AG04450 (cell line): ENCODE measurements at regions not wholly inside any gene's neighbourhood (a gene's known extent, or its start where the extent isn't known, plus 50 kb on each side); places are given as distances from the start of the nearest gene placed in this dataset.

Experiments used
- CTCF ChIA-PET: fragments of 300-600, 350-600 bp; formaldehyde crosslinking; extraction: SDS; loops from one replicate; lab custom pipeline; 2022; ENCODE audit warnings: antibody characterized with exemption, inconsistent platforms; lab: Charles Lee
- POLR2A ChIA-PET: fragments of 350-600 bp; formaldehyde crosslinking; extraction: SDS; loops from one replicate; lab custom pipeline; 2021; ENCODE audit warnings: antibody characterized with exemption, inconsistent platforms; lab: Yijun Ruan, JAX
- DNase-seq: peaks from one replicate; pipeline ENCODE4 v3.0.0-alpha.2; 2011; ENCODE audit warnings: low read depth, low spot score
- H3K27ac ChIP-seq: one replicate; pipeline ENCODE4 v1.5.1; 2012; ENCODE audit warnings: low read depth, low read length, control low read depth
- H3K27me3 ChIP-seq: one replicate; pipeline ENCODE4 v1.6.0; 2012; ENCODE audit warnings: low read length; ENCODE audit not compliant: control insufficient read depth, insufficient read depth
- H3K4me3 ChIP-seq: 2 replicates; pipeline ENCODE4 v1.5.1; 2011; ENCODE audit warnings: mild to moderate bottlenecking, low read depth, low read length, control low read depth
- H3K9me3 ChIP-seq: 2 replicates; pipeline ENCODE4 v1.5.1; 2012; ENCODE audit warnings: low read length; ENCODE audit not compliant: control insufficient read depth, insufficient read depth
- TF ChIP-seq, protein P1 (sequence below): IDR thresholded peaks from 2 replicates; pipeline ENCODE4 v1.5.1; 2011; ENCODE audit warnings: low read depth, low read length, control low read depth, inconsistent platforms

DNA sequence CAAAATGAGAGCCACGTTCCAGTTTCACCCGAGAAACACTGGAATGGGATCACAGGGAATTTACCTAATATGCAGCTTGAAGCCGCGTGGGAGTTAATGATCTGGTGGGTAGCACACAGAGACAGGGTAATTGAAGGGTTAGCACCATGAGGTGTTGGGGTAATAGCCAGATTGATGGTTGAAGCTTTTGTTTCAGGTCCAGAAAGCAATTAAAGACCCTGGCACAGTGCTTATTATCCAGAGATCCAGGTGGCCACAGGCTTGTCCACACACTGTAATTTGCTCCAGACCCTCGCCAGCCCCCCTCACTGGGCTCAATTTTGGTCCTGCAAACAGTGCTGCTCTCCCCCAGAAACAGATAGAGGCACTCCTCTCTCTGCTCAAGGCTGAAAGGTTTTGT is 282.5 kb upstream of the ISX start:
- POLR2A ChIA-PET, result no interaction called here
- no peak for DNase-seq
- H3K4me3 ChIP-seq, result no peak overlapping the region
- H3K27ac ChIP-seq, result no peak overlapping the region
- TF ChIP-seq, protein P1, sequence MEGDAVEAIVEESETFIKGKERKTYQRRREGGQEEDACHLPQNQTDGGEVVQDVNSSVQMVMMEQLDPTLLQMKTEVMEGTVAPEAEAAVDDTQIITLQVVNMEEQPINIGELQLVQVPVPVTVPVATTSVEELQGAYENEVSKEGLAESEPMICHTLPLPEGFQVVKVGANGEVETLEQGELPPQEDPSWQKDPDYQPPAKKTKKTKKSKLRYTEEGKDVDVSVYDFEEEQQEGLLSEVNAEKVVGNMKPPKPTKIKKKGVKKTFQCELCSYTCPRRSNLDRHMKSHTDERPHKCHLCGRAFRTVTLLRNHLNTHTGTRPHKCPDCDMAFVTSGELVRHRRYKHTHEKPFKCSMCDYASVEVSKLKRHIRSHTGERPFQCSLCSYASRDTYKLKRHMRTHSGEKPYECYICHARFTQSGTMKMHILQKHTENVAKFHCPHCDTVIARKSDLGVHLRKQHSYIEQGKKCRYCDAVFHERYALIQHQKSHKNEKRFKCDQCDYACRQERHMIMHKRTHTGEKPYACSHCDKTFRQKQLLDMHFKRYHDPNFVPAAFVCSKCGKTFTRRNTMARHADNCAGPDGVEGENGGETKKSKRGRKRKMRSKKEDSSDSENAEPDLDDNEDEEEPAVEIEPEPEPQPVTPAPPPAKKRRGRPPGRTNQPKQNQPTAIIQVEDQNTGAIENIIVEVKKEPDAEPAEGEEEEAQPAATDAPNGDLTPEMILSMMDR, result no peak
- no peaks in the 10 kb centered on the region for H3K27me3 ChIP-seq
- CTCF ChIA-PET, result no interaction called here
- peaks cover 21% of the 10 kb centered on the region; the same call in 1 of the 2 replicates for H3K9me3 ChIP-seq

DNA sequence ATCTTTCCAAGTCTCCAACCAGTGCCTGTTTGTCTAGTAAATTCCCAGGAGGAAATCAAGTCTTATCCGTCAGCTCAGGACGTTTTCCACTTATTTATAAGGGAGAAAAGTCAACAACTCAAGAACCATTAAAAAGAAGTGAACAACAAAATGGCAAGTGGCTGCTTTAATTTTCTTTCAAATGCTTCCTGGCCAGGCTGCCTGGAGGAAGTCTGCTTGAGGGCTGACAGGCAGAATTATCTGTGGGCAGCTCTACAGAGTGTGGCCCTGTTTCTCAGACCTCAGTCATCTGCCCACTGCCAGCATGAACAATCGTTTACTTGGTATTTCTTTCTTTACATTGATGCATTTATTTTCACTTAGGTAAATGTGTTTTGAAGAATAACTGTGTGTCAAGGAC is 281.9 kb upstream of the ISX start:
- DNase-seq, result no peak
- no peaks in the 10 kb centered on the region for H3K27me3 ChIP-seq
- TF ChIP-seq, protein P1, result no peak
- H3K9me3 ChIP-seq, result peaks cover 23% of the 10 kb centered on the region
- H3K4me3 ChIP-seq, result no peak overlapping the region
- CTCF ChIA-PET, result no interaction called here
- POLR2A ChIA-PET, result no interaction called here
- H3K27ac ChIP-seq, result no peak overlapping the region

DNA sequence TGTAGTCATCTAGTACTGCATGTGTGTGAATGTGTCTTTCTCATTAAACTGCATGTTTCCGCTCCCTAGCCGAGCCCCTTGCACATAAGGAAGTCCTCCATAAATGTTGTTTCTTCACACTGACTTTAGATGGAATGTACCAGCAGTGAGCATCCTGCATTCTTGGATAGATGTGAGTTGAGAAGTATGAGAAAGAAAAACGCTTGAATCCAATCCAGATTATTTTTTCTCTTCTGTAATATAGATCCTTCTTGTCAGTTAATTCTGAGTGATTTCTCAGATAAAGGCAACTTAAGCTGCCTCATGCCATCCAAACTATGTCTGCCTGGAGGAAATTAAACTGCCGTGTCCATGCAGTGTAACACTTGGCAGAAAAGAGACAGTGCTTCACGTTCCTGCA is 268.1 kb upstream of the ISX start:
- Histone ChIP-seq H3K9me3 (peaks cover 36% of the 10 kb centered on the region), H3K4me3 (no peak overlapping the region), H3K27ac (no peak overlapping the region), H3K27me3 (no peaks in the 10 kb centered on the region)
- CTCF ChIA-PET, result no interaction called here
- TF ChIP-seq, protein P1, result no peak
- DNase-seq, result no peak
- POLR2A ChIA-PET, result no interaction called here

DNA sequence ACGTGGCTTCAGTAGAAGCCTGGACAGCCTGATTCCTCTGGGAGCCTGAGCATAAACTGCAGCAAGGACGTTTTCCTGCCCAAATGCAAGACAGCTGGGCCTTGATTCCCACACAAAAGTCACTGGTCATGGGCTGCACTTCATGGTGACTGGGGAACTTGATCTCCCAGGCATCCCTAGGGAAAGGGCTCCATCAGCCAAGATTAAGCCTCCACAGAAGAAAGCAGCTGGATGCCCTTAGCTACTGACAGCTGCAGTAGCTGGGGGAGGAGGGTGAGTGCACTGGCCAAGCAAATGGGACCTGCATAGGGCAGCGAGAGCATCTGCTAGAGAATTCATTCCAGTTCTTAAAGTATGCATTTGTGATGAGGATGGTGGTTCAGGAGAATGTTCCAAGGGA is 267.4 kb upstream of the ISX start:
- H3K9me3 ChIP-seq, result peaks cover 36% of the 10 kb centered on the region
- H3K4me3 ChIP-seq, result no peak overlapping the region
- no peak for DNase-seq
- no peak overlapping the region for H3K27ac ChIP-seq
- TF ChIP-seq, protein P1, result no peak
- H3K27me3 ChIP-seq, result no peaks in the 10 kb centered on the region
- ChIA-PET POLR2A (no interaction called here), CTCF (no interaction called here)

DNA sequence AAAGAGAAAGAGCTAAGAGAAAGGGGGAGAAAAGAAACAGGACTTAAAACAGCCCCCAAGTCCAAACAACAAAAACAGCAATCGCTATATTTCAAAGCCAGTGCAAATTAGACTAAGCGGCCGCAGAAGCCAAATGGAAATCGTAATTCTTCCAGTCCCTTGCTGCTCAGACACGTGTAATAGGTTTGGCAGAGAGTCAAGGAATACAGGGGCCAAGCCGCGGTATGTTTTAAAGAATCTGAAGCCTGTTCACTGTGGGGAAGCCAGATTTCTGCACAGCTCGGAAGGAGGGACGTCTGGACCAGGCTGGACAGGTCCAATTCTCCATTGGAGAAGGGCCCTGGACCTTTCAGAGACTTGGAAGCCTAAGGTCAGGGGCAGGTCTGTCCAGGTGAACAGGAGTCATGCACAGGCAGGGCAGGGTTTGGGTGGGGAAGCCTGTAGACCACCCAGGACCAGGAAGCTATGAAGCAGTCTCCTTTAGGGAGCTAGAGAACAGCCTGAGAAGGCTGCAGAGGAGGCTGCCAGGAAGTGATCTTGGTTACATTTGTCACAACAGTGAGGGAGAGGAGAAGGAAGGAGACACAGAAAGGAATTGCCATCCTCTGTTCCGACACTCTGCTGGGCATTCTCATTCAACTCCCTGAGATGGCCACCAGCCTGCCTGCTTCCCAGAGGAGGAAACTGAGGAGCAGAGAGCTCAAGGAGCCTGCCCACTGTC is 265.5 kb upstream of the ISX start:
- peaks cover 39% of the 10 kb centered on the region for H3K9me3 ChIP-seq
- H3K4me3 ChIP-seq, result no peak overlapping the region
- no peak for DNase-seq
- ChIA-PET POLR2A (no interaction called here), CTCF (no interaction called here)
- TF ChIP-seq, protein P1, result no peak
- no peak overlapping the region for H3K27ac ChIP-seq
- no peaks in the 10 kb centered on the region for H3K27me3 ChIP-seq
